OCI-LY1 (cell line): ENCODE measurements at regions not wholly inside any gene's neighbourhood (a gene's known extent, or its start where the extent isn't known, plus 50 kb on each side); places are given as distances from the start of the nearest gene placed in this dataset.

ENCODE experiments used
- EZH2 ChIP-seq: fragments of 200-600 bp; sonication (generic), shearing (Covaris generic); IDR thresholded peaks from 2 replicates; pipeline ENCODE4 v1.8.0; 2017; ENCODE audit warnings: borderline replicate concordance, mixed run types, mild to moderate bottlenecking, antibody characterized with exemption, low read length, moderate library complexity, mixed read lengths
- TF ChIP-seq, protein P1 (sequence below): fragments of 200-600 bp; sonication (generic), shearing (Covaris generic); IDR thresholded peaks from 2 replicates; pipeline ENCODE4 v1.5.1; 2017; ENCODE audit warnings: mild to moderate bottlenecking, antibody characterized with exemption, low read length, moderate library complexity, mixed read lengths

DNA sequence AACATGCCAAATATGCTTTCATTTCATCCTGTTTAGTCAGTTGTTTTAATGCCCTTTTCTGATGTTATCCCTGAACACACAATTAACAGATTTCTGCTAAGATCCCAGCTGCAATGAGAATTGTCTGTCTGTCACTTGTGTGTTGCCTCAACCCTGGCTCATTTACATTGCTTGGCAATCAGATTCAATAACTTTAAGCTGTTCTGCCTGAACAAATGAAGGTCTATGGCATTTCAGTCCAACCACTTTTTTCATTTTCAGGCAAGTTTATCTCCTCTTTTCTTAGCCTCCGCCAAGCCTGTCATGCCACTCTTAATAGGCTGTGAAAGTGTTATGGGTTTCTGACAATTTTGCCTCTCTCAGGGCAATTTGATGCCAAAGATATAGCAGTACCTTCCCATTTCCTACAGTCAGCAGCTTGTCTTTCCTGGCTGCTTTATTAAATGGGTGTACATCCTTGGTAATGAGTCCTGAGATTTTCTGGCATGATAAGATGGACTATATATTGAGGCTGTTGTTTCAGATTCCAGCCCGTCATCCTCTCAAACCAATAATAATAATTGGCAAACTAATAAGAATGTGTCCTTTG is 68.7 kb upstream of the ADAMTS9 start:
- TF ChIP-seq, protein P1, sequence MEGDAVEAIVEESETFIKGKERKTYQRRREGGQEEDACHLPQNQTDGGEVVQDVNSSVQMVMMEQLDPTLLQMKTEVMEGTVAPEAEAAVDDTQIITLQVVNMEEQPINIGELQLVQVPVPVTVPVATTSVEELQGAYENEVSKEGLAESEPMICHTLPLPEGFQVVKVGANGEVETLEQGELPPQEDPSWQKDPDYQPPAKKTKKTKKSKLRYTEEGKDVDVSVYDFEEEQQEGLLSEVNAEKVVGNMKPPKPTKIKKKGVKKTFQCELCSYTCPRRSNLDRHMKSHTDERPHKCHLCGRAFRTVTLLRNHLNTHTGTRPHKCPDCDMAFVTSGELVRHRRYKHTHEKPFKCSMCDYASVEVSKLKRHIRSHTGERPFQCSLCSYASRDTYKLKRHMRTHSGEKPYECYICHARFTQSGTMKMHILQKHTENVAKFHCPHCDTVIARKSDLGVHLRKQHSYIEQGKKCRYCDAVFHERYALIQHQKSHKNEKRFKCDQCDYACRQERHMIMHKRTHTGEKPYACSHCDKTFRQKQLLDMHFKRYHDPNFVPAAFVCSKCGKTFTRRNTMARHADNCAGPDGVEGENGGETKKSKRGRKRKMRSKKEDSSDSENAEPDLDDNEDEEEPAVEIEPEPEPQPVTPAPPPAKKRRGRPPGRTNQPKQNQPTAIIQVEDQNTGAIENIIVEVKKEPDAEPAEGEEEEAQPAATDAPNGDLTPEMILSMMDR = no peak
- TF ChIP-seq EZH2 = no peak
